HG02970 (cell line): ENCODE measurements at regions not wholly inside any gene's neighbourhood (a gene's known extent, or its start where the extent isn't known, plus 50 kb on each side); places are given as distances from the start of the nearest gene placed in this dataset.
A peak's percentile ranks its signal among the peaks of the same experiment; 100 is the strongest.

Experiments
- ATAC-seq: cut with Tn5 transposase; IDR thresholded peaks from one replicate; pipeline ENCODE4 v1.9.1; 2021; ENCODE audit warnings: mild to moderate bottlenecking, moderate library complexity, moderate number of reproducible peaks; ENCODE audit not compliant: unreplicated experiment, low FRiP score

DNA sequence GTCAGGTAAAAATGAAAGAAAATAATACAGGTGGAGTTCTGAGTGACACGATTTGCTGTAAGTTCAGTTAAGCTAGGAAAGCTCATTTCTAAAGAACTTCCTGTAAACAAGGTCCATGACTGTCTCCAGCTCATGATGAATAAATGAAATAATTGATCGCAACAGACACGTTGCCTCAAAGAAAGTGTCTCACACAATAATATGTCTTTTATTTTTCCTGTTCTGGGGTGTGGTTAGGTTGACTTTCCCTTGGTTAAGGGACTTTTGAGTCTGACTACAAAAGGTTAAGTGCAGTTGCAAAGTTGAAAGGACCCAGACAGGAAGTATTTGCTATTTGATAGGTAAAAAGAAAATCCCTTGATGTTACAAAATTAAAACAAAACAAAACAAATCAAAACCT is 304.2 kb upstream of the PRDM1 start:
- no peak for ATAC-seq

GRCh38 chr6:105781248-105781647 is 304.9 kb upstream of the PRDM1 start:
- no peak for ATAC-seq

DNA sequence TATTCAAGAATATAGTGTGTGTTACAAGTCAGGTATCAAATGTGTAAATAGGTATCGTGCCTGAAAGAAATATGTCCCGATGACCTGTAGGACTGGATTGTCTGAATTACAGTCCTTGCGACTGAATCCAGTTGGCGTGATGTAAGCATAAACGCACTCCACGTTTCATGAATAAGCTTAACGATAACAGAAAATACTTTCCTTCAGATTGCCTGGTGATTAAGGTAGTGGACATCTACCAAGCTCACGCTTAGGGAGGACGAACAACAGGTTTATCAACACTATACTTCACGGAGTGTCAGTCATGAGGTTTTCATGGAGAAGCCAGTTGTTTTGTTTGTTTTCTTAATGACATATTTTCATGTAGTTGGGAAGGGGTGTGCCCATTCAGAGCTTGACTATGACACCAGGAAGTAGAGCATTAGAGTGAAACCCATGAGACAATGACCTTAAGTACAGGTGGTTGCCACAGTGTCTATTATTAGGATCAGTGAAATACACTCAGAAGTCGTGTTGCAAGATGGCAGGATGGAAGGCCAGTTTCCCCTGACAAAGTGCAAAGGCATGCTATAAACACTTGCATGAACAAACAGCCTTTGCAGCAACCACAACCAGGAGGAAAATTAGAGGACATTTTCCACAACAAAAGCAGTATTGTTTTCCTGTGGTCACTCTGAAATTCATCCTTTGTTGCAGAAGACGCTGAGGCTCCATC is 305.8 kb upstream of the PRDM1 start:
- ATAC-seq: no peak

- no peak for ATAC-seq
Observed at GRCh38 chr6:105779110-105779509, 307.0 kb upstream of the PRDM1 start.

DNA sequence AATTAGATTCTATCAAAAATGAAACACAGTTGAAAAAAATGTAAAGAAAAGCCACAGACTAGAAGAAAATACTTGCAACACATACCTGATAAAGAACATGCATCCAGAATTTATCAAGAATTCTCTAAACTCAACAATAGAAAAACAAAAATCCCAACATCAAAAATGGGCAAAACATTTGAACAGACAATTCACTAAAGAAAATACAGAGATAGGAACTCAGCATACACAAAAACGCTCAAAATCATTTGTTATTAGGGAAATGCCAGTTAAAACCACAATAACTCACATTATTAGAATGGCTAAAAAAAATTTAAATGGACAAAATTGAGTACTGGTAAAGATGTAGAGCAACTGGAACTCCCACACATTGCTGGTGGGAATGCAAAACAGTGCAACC is 311.0 kb upstream of the PRDM1 start:
- no peak for ATAC-seq

DNA sequence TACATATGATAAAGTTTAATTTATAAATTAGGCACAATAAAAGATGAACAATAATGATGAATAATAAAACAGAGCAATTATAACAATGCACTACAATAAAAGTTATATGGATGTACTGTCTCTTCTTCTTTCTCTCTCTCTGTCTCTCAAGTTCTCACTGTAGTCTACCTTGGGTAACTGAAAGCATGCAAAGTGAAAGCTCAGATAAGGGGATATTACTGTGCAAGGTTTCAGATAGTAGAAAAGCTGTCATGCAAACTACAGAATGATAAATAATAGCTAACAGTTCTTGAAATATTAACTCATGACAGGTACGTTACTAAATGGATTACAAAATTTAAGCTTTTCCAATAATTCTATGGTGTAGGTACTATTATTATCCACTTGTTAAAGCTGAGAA is 311.9 kb upstream of the PRDM1 start:
- ATAC-seq: no peak

DNA sequence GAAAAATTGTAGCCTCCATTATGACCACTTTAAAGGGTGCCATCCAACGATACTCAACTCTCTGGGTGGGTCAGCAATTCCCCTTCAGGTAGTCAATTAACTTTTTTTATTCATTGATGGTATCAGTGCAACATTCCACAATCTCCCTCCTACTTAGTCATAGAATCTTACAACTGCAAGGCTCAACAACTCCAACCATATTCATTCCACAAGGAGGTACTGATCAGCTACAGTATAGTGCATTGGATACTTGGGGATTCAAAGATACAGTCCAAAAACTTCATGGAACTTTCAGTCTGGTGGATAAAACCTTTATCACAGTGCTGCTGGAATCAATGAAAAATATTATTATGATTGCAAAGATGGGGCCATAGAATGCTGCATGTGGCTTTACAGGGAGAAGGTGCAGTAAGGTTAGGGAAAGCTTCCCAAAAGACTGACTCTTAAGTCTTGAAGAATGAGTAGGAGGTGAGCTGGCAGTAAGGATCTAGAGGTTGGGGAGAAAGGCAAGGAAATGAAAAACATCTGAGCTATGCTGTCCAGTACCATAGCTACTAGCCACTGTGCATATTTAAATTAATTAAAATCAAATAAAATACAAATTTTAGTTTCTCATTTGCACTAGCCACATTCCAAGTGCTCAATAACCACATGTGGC is 314.7 kb upstream of the PRDM1 start:
- ATAC-seq: no peak

GRCh38 chr6:105769987-105770386 is 316.1 kb upstream of the PRDM1 start:
- ATAC-seq: no peak

- no peak for ATAC-seq
Observed at GRCh38 chr6:105769197-105769596, 316.9 kb upstream of the PRDM1 start.

GRCh38 chr6:105767541-105767940 is 318.6 kb upstream of the PRDM1 start:
- no peak for ATAC-seq

DNA sequence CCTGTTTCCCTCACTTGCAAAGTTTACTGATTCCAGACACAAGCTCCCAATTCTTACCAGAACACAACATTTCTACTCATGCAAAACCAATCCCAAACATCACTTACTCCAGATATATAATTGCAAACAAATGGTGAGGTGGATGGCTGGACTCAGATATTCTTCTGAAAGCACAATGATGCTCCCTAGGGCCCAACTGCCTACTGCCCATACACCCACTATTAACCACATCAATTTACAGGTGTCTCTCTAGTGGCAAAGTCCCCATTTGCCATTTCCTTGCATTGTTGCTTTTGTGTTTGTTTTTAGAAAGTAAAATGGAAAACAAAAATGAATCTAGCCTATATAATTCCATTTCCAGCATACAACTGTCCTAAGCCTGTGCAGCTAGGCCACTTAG is 320.9 kb upstream of the PRDM1 start:
- no peak for ATAC-seq

DNA sequence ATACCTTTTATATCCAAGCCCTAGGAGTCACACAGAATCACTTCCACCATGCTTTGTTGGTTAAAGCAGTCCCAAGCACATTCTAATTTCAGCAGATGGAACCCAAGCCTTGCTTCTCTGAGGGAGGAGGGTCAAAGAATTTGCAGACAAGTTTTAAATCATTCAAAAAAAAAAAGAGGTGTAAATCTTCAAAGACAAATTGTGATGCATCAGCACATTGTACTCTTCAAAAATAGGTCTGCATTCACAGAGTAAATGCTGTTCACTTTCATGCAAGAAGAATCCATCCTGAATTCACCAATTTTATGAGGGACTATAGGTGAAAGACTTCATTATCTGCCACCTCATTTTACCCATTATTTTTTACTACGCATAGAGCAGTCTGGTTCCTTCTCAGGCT is 321.8 kb upstream of the PRDM1 start:
- no peak for ATAC-seq

DNA sequence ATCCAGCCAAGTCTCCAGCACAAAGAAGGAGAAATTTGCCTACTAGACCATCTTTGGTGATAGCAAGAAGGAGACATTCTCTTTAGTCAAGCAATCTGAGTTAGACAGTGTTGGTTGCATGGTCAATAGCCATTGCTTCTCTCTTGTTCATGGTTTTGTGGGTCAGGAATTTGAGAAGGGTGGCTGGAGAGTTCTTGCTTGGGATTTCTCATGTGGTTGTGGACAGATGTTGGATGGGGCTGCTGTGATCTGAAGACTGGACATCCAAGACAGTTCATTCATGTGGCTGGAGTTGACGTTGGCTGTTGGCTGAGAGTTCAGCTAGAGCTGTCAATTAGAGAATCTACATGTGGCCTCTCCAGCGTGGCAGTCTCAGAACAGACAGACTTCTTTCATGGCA is 322.3 kb upstream of the PRDM1 start:
- ATAC-seq: no peak

DNA sequence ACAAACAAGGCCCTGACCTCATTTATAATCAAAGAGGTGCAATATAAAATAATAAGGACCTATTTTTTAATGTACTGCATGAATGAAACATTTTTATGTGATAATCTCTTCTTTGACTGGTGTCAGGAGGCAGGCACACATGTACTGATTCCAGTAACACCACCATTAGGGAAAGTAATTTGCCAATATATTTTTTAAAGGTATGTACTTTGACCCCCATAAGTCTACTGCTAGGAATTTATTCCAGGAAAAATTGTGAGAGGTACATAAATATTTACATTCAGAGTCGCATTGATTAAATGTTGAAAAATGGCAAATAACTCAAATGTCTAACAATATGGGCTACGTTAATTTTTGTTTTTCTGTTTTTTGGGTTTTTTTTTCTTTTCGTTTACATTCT is 325.4 kb upstream of the PRDM1 start:
- ATAC-seq: no peak

GRCh38 chr6:105759946-105760345 is 326.2 kb upstream of the PRDM1 start:
- no peak for ATAC-seq

GRCh38 chr6:105759015-105759414 is 327.1 kb upstream of the PRDM1 start:
- ATAC-seq: no peak

DNA sequence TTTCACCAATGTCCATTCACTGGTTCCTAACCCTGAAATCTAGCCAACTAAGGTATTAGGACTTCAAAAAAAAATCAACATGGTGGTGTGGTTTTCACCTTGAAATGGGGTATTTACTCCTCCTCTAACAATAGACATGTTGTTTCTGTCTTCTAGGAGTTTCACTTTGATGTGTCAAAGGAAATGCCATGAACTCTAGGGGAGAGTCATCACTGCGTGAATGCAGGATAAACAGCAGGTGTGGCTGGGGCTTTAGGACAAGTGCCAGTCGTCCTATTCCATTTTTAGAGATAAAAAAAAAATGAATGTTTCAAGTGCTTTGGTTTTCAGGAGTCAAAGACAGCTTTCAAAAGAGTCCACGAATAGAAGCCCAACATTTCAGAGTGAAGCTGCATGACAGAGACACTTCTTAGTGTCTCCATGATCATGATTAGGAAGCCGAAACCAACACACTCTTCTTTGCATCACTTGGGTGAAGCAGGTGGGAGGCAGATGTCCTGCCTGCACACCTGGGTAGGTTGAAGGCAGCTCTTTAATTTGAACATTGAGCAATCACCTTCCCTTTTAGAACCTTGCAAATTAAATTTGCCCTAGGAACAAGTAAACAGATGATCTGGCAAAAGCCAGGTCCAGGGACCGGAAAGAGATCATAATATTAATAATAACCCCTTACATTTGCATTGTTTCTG is 328.5 kb upstream of the PRDM1 start:
- peak; percentile 86 for ATAC-seq

DNA sequence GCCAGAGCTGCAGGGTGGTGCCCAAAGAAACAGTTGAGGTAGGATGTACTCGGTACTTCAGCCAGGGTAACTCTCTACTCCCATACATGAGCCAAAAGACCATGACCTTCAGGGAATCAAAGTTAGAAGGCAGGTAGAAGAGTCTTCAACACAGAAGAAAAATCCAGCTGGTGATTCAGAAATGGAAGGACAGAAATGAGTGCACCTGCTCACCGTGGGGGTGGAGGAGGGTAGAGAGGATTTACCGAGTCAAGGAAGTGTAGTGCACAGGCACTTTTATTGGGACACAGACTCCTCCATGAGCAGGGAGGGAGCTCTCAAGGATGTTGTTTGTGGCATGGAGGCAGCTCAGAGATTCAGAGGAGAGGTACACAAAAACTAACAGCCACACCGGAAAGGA is 330.3 kb upstream of the PRDM1 start:
- no peak for ATAC-seq

DNA sequence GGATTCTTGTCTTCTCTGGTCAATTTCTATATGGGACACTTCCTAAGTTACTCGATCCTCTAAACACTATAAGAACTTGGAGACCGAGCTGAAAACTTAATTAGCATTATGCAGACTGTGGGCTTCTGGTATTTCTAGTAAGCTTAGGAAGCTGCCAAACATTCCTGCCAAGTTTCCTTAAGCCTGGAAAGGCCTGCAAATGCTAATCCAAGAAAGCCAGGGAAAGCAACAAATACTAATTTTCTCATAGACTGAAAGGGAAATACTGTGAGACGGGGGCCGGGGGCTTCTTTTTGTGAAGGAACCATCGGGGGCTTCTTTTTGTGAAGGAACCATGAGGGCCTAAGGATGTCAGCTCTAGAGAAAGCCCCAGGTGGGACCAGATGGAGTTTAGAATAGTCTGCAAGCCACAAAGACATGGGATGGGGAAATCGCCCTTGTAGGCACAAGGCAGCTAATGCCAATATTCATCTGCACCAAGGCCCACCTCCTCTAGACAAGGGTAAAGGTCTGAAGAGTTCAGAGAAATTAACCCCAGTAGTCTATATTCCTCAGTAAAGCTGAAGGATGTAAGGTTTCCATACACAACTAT is 332.4 kb upstream of the PRDM1 start:
- ATAC-seq: no peak

GRCh38 chr6:105753207-105753606 is 332.9 kb upstream of the PRDM1 start:
- no peak for ATAC-seq

DNA sequence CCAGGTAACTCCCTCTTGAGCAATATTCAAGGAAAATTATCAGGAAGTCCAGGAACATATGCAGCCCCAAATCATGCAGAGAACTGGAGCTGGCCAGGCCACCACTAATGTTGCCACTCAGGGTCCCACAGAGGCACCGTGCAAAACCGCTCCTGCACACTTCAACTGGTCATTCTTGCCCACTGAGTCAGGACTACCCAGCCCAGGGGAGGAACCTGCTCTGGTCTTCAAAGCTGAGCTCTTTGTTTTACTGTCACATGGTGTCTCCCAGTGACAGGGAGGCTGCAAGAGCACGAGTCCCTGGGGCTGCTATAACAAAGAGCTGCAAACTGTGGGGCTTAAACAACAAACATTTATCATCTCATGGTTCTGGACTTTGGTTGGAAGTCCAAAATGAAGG is 336.0 kb upstream of the PRDM1 start:
- ATAC-seq: no peak
